Activated naive CD8-positive, alpha-beta T cell (primary cell): ENCODE measurements at regions not wholly inside any gene's neighbourhood (a gene's known extent, or its start where the extent isn't known, plus 50 kb on each side); places are given as distances from the start of the nearest gene placed in this dataset.

Experiments
- H3K27ac Mint-ChIP-seq: one replicate; pipeline ENCODE4 v1.8.0; 2021; ENCODE audit warnings: mixed read lengths
- H3K27me3 Mint-ChIP-seq: one replicate; pipeline ENCODE4 v1.8.0; 2021; ENCODE audit warnings: mixed read lengths
- H3K36me3 Mint-ChIP-seq: one replicate; pipeline ENCODE4 v1.8.0; 2021; ENCODE audit warnings: mixed read lengths
- H3K4me1 Mint-ChIP-seq: one replicate; pipeline ENCODE4 v1.8.0; 2021; ENCODE audit warnings: low read depth, mixed read lengths
- H3K4me3 Mint-ChIP-seq: one replicate; pipeline ENCODE4 v1.8.0; 2021; ENCODE audit warnings: mild to moderate bottlenecking, mixed read lengths
- H3K9me3 Mint-ChIP-seq: one replicate; pipeline ENCODE4 v1.8.0; 2021; ENCODE audit warnings: low read depth, mixed read lengths

- Mint-ChIP-seq H3K4me3 (no peak overlapping the region), H3K27ac (no peak overlapping the region), H3K36me3 (no peaks in the 10 kb centered on the region), H3K27me3 (peaks cover 1% of the 10 kb centered on the region), H3K9me3 (no peaks in the 10 kb centered on the region), H3K4me1 (no peaks in the 10 kb centered on the region)
Observed at GRCh38 chr1:112318698-112319370, 77.2 kb upstream of the CTTNBP2NL start.

- no peak overlapping the region for H3K4me3 Mint-ChIP-seq
- H3K27ac Mint-ChIP-seq = no peak overlapping the region
- H3K9me3 Mint-ChIP-seq = no peaks in the 10 kb centered on the region
- H3K36me3 Mint-ChIP-seq = no peaks in the 10 kb centered on the region
- H3K4me1 Mint-ChIP-seq = no peaks in the 10 kb centered on the region
- peaks cover 1% of the 10 kb centered on the region for H3K27me3 Mint-ChIP-seq
Observed at GRCh38 chr1:112319371-112320040, 76.5 kb upstream of the CTTNBP2NL start.

GRCh38 chr1:112320058-112320457, 76.0 kb upstream of the CTTNBP2NL start:
- H3K27me3 Mint-ChIP-seq = peaks cover 1% of the 10 kb centered on the region
- no peak overlapping the region for H3K27ac Mint-ChIP-seq
- H3K4me1 Mint-ChIP-seq = no peaks in the 10 kb centered on the region
- H3K4me3 Mint-ChIP-seq = no peak overlapping the region
- H3K9me3 Mint-ChIP-seq = no peaks in the 10 kb centered on the region
- no peaks in the 10 kb centered on the region for H3K36me3 Mint-ChIP-seq

GRCh38 chr1:112322018-112322417, 74.0 kb upstream of the CTTNBP2NL start:
- Mint-ChIP-seq H3K36me3 (no peaks in the 10 kb centered on the region), H3K9me3 (no peaks in the 10 kb centered on the region), H3K27me3 (peaks cover 3% of the 10 kb centered on the region), H3K4me3 (no peak overlapping the region), H3K4me1 (no peaks in the 10 kb centered on the region), H3K27ac (no peak overlapping the region)

- H3K9me3 Mint-ChIP-seq = no peaks in the 10 kb centered on the region
- peaks cover 3% of the 10 kb centered on the region for H3K27me3 Mint-ChIP-seq
- H3K36me3 Mint-ChIP-seq = no peaks in the 10 kb centered on the region
- H3K27ac Mint-ChIP-seq = no peak overlapping the region
- no peak overlapping the region for H3K4me3 Mint-ChIP-seq
- H3K4me1 Mint-ChIP-seq = no peaks in the 10 kb centered on the region
Observed at GRCh38 chr1:112322983-112323678, 72.9 kb upstream of the CTTNBP2NL start.

- Mint-ChIP-seq H3K9me3 (no peaks in the 10 kb centered on the region), H3K27ac (no peak overlapping the region), H3K4me1 (no peaks in the 10 kb centered on the region), H3K27me3 (peaks cover 3% of the 10 kb centered on the region), H3K4me3 (no peak overlapping the region), H3K36me3 (no peaks in the 10 kb centered on the region)
Observed at GRCh38 chr1:112325504-112325903, 70.5 kb upstream of the CTTNBP2NL start.

- no peaks in the 10 kb centered on the region for H3K9me3 Mint-ChIP-seq
- no peaks in the 10 kb centered on the region for H3K4me1 Mint-ChIP-seq
- H3K27me3 Mint-ChIP-seq = peaks cover 5% of the 10 kb centered on the region
- H3K4me3 Mint-ChIP-seq = no peak overlapping the region
- H3K36me3 Mint-ChIP-seq = no peaks in the 10 kb centered on the region
- no peak overlapping the region for H3K27ac Mint-ChIP-seq
Observed at GRCh38 chr1:112328600-112328999, 67.4 kb upstream of the CTTNBP2NL start.

- Mint-ChIP-seq H3K4me1 (peaks cover 7% of the 10 kb centered on the region), H3K27ac (no peak overlapping the region), H3K4me3 (no peak overlapping the region), H3K9me3 (no peaks in the 10 kb centered on the region), H3K27me3 (peaks cover 13% of the 10 kb centered on the region), H3K36me3 (no peaks in the 10 kb centered on the region)
Observed at GRCh38 chr1:112332176-112333150, 63.6 kb upstream of the CTTNBP2NL start.

- Mint-ChIP-seq H3K9me3 (no peaks in the 10 kb centered on the region), H3K4me3 (no peak overlapping the region), H3K27ac (no peak overlapping the region), H3K4me1 (peaks cover 7% of the 10 kb centered on the region), H3K27me3 (peaks cover 12% of the 10 kb centered on the region), H3K36me3 (no peaks in the 10 kb centered on the region)
Observed at GRCh38 chr1:112335351-112335750, 60.7 kb upstream of the CTTNBP2NL start.

GRCh38 chr1:112337028-112337531, 58.9 kb upstream of the CTTNBP2NL start:
- Mint-ChIP-seq H3K27me3 (peaks cover 12% of the 10 kb centered on the region), H3K4me3 (peak overlapping the region; percentile 68), H3K9me3 (no peaks in the 10 kb centered on the region), H3K36me3 (no peaks in the 10 kb centered on the region), H3K4me1 (peaks cover 7% of the 10 kb centered on the region), H3K27ac (no peak overlapping the region)

GRCh38 chr1:112341986-112342385, 54.0 kb upstream of the CTTNBP2NL start:
- Mint-ChIP-seq H3K4me3 (no peak overlapping the region), H3K27me3 (peaks cover 3% of the 10 kb centered on the region), H3K27ac (no peak overlapping the region), H3K4me1 (peaks cover 18% of the 10 kb centered on the region), H3K9me3 (no peaks in the 10 kb centered on the region), H3K36me3 (no peaks in the 10 kb centered on the region)

GRCh38 chr1:112342558-112342957, 53.5 kb upstream of the CTTNBP2NL start:
- H3K4me1 Mint-ChIP-seq = peaks cover 15% of the 10 kb centered on the region
- H3K9me3 Mint-ChIP-seq = no peaks in the 10 kb centered on the region
- H3K4me3 Mint-ChIP-seq = no peak overlapping the region

GRCh38 chr1:112344754-112345423, 51.1 kb upstream of the CTTNBP2NL start:
- H3K4me3 Mint-ChIP-seq = peak overlapping the region; percentile 12
- peaks cover 4% of the 10 kb centered on the region for H3K9me3 Mint-ChIP-seq
- H3K36me3 Mint-ChIP-seq = peaks cover 2% of the 10 kb centered on the region
- H3K27me3 Mint-ChIP-seq = no peaks in the 10 kb centered on the region
- H3K4me1 Mint-ChIP-seq = peaks cover 15% of the 10 kb centered on the region
- peak overlapping the region; percentile 1 for H3K27ac Mint-ChIP-seq

More at GRCh38 chr1:112342558-112342957, 53.5 kb upstream of the CTTNBP2NL start:
- peaks cover 2% of the 10 kb centered on the region for H3K27me3 Mint-ChIP-seq
- H3K27ac Mint-ChIP-seq = no peak overlapping the region
- H3K36me3 Mint-ChIP-seq = no peaks in the 10 kb centered on the region
